ENCODE measurements at regions not wholly inside any gene's neighbourhood (a gene's known extent, or its start where the extent isn't known, plus 50 kb on each side); places are given as distances from the start of the nearest gene placed in this dataset.

GRCh38 chr6:87929843-87930288, 117.8 kb upstream of the SPACA1 start:
- Mint-ChIP-seq H3K27ac (no peak overlapping the region), H3K4me1 (peaks cover 0 to 17% (median 0%) of the 10 kb centered on the region in 4 donors), H3K9me3 (no peaks in the 10 kb centered on the region), H3K27me3 (no peaks in the 10 kb centered on the region), H3K4me3 (no peak overlapping the region), H3K36me3 (no peaks in the 10 kb centered on the region)
- POLR2A ChIA-PET = no interaction called here
- DNase-seq (peak; percentile 17 to 73 (median 42)), ATAC-seq (peak; percentile 49 to 73)

- no peaks in the 10 kb centered on the region for H3K9me3 Mint-ChIP-seq
- ATAC-seq = no peak
- peaks cover 0 to under 1% (median 0%) of the 10 kb centered on the region in 5 donors for H3K27me3 Mint-ChIP-seq
- DNase-seq = no peak
- no peaks in the 10 kb centered on the region for H3K36me3 Mint-ChIP-seq
- peaks cover 0 to 44% (median 0%) of the 10 kb centered on the region in 4 donors for H3K4me1 Mint-ChIP-seq
- peak overlapping the region in 1 of 10 donors; percentile 15 for H3K27ac Mint-ChIP-seq
- POLR2A ChIA-PET = no interaction called here
- no peak overlapping the region for H3K4me3 Mint-ChIP-seq
These were observed 121.0 kb upstream of the SPACA1 start for GRCh38 chr6:87926687-87927086.

- Mint-ChIP-seq H3K4me3 (no peak overlapping the region), H3K4me1 (peaks cover 0 to 50% (median 0%) of the 10 kb centered on the region in 4 donors), H3K36me3 (no peaks in the 10 kb centered on the region), H3K9me3 (no peaks in the 10 kb centered on the region), H3K27me3 (peaks cover 0 to 6% (median 0%) of the 10 kb centered on the region in 5 donors), H3K27ac (peak overlapping the region in 1 of 10 donors; percentile 15)
- no peak for ATAC-seq
- DNase-seq = no peak
- POLR2A ChIA-PET = no interaction called here
These were observed 121.6 kb upstream of the SPACA1 start for GRCh38 chr6:87926072-87926471.

- Mint-ChIP-seq H3K4me3 (peak overlapping the region in 2 of 10 donors; percentile 34 to 36), H3K4me1 (peaks cover 0 to 56% (median 0%) of the 10 kb centered on the region in 4 donors), H3K9me3 (no peaks in the 10 kb centered on the region), H3K27me3 (peaks cover 0 to 12% (median 5%) of the 10 kb centered on the region in 5 donors), H3K36me3 (no peaks in the 10 kb centered on the region), H3K27ac (peak overlapping the region in 1 of 10 donors; percentile 15)
- POLR2A ChIA-PET = no interaction called here
- DNase-seq (peak in 1 of 10 donors; percentile 27), ATAC-seq (no peak)
These were observed 122.1 kb upstream of the SPACA1 start for GRCh38 chr6:87925373-87926060.

GRCh38 chr6:87923389-87924050, 124.1 kb upstream of the SPACA1 start:
- Mint-ChIP-seq H3K27ac (peak overlapping the region in 1 of 10 donors; percentile 71), H3K36me3 (no peaks in the 10 kb centered on the region), H3K9me3 (no peaks in the 10 kb centered on the region), H3K27me3 (peaks cover 0 to 15% (median 5%) of the 10 kb centered on the region in 5 donors), H3K4me1 (peaks cover 0 to 69% (median 0%) of the 10 kb centered on the region in 4 donors), H3K4me3 (no peak overlapping the region)
- DNase-seq (no peak), ATAC-seq (no peak)
- POLR2A ChIA-PET = interaction anchor here (0.7 kb wide), 1 partner anchor 33 kb away, joined by 3 read pairs; no protein-coding TSS in a partner anchor

- Mint-ChIP-seq H3K4me1 (peaks cover 0 to 69% (median 0%) of the 10 kb centered on the region in 4 donors), H3K36me3 (no peaks in the 10 kb centered on the region), H3K27me3 (peaks cover 0 to 15% (median 5%) of the 10 kb centered on the region in 5 donors), H3K27ac (peak overlapping the region in 2 of 10 donors; percentile 22 to 71), H3K9me3 (no peaks in the 10 kb centered on the region), H3K4me3 (peak overlapping the region in 1 of 10 donors; percentile 16)
- DNase-seq (peak in 1 of 10 donors; percentile 12), ATAC-seq (peak in 1 of 2 donors; percentile 56)
- POLR2A ChIA-PET = interaction anchor here (0.7 kb wide), 1 partner anchor 32 kb away, joined by 3 read pairs; no protein-coding TSS in a partner anchor
These were observed 124.7 kb upstream of the SPACA1 start for GRCh38 chr6:87922947-87923330.

- Mint-ChIP-seq H3K4me1 (peaks cover 0 to 72% (median 0%) of the 10 kb centered on the region in 4 donors), H3K27me3 (peaks cover 0 to 15% (median 5%) of the 10 kb centered on the region in 5 donors), H3K36me3 (no peaks in the 10 kb centered on the region), H3K4me3 (no peak overlapping the region), H3K27ac (peak overlapping the region in 2 of 10 donors; percentile 22 to 71), H3K9me3 (no peaks in the 10 kb centered on the region)
- no peak for DNase-seq
- ATAC-seq = no peak
- POLR2A ChIA-PET = interaction anchor here (0.7 kb wide), 2 partner anchors 32 to 945 kb away, joined by 3 to 6 read pairs; no protein-coding TSS in a partner anchor
These were observed 125.3 kb upstream of the SPACA1 start for GRCh38 chr6:87922196-87922946.

- H3K4me3 Mint-ChIP-seq = peak overlapping the region in 1 of 10 donors; percentile 17
- H3K27ac Mint-ChIP-seq = no peak overlapping the region
- POLR2A ChIA-PET = no interaction called here
- H3K4me1 Mint-ChIP-seq = peaks cover 0 to 71% (median 0%) of the 10 kb centered on the region in 4 donors
- peaks cover 0 to 15% (median 5%) of the 10 kb centered on the region in 5 donors for H3K27me3 Mint-ChIP-seq
- DNase-seq (no peak), ATAC-seq (no peak)
- peaks cover 0 to 2% (median 0%) of the 10 kb centered on the region in 9 donors for H3K9me3 Mint-ChIP-seq
- no peaks in the 10 kb centered on the region for H3K36me3 Mint-ChIP-seq
These were observed 126.6 kb upstream of the SPACA1 start for GRCh38 chr6:87921034-87921433.

- no peak overlapping the region for H3K4me3 Mint-ChIP-seq
- H3K27ac Mint-ChIP-seq = no peak overlapping the region
- ATAC-seq = no peak
- peaks cover 0 to 63% (median 0%) of the 10 kb centered on the region in 4 donors for H3K4me1 Mint-ChIP-seq
- peaks cover 0 to 2% (median 0%) of the 10 kb centered on the region in 9 donors for H3K9me3 Mint-ChIP-seq
- no peaks in the 10 kb centered on the region for H3K36me3 Mint-ChIP-seq
- no peak for DNase-seq
- H3K27me3 Mint-ChIP-seq = peaks cover 0 to 15% (median 5%) of the 10 kb centered on the region in 5 donors
- POLR2A ChIA-PET = no interaction called here
These were observed 127.4 kb upstream of the SPACA1 start for GRCh38 chr6:87920245-87920644.

GRCh38 chr6:87919416-87919815, 128.2 kb upstream of the SPACA1 start:
- no peak overlapping the region for H3K4me3 Mint-ChIP-seq
- no peak for ATAC-seq
- peaks cover 0 to 15% (median 5%) of the 10 kb centered on the region in 5 donors for H3K27me3 Mint-ChIP-seq
- POLR2A ChIA-PET = no interaction called here
- H3K36me3 Mint-ChIP-seq = no peaks in the 10 kb centered on the region
- no peak overlapping the region for H3K27ac Mint-ChIP-seq
- peaks cover 0 to 55% (median 1%) of the 10 kb centered on the region in 4 donors for H3K4me1 Mint-ChIP-seq
- no peak for DNase-seq
- H3K9me3 Mint-ChIP-seq = peaks cover 0 to 2% (median 0%) of the 10 kb centered on the region in 9 donors

GRCh38 chr6:87919001-87919400, 128.6 kb upstream of the SPACA1 start:
- Mint-ChIP-seq H3K4me1 (peaks cover 0 to 52% (median 1%) of the 10 kb centered on the region in 4 donors), H3K9me3 (peaks cover 0 to 2% (median 0%) of the 10 kb centered on the region in 9 donors), H3K4me3 (no peak overlapping the region), H3K27ac (no peak overlapping the region), H3K27me3 (peaks cover 0 to 15% (median 5%) of the 10 kb centered on the region in 5 donors), H3K36me3 (no peaks in the 10 kb centered on the region)
- DNase-seq (no peak), ATAC-seq (no peak)
- POLR2A ChIA-PET = no interaction called here

- Mint-ChIP-seq H3K9me3 (peaks cover 0 to 2% (median 0%) of the 10 kb centered on the region in 9 donors), H3K27me3 (peaks cover 0 to 18% (median 5%) of the 10 kb centered on the region in 5 donors), H3K4me3 (no peak overlapping the region), H3K4me1 (peaks cover 0 to 50% (median 1%) of the 10 kb centered on the region in 4 donors), H3K36me3 (no peaks in the 10 kb centered on the region), H3K27ac (no peak overlapping the region)
- POLR2A ChIA-PET = no interaction called here
- DNase-seq = no peak
- no peak for ATAC-seq
These were observed 129.1 kb upstream of the SPACA1 start for GRCh38 chr6:87918461-87918941.

All from naive thymus-derived CD8-positive, alpha-beta T cell (primary cell).